GM18505 (cell line): ENCODE measurements at regions not wholly inside any gene's neighbourhood (a gene's known extent, or its start where the extent isn't known, plus 50 kb on each side); places are given as distances from the start of the nearest gene placed in this dataset.

Experiments
- ATAC-seq: cut with Tn5 transposase; IDR thresholded peaks from one replicate; pipeline ENCODE4 v1.9.1; 2021; ENCODE audit not compliant: unreplicated experiment
- POLR2A ChIP-seq: IDR thresholded peaks from 4 replicates; pipeline ENCODE4 v1.6.1; 2011; ENCODE audit warnings: borderline replicate concordance; ENCODE audit not compliant: insufficient read depth, insufficient read length; ENCODE audit errors: extremely low read depth

- no peak for ATAC-seq
- TF ChIP-seq POLR2A: no peak
Observed at GRCh38 chr3:181660337-181660736, 51.4 kb upstream of the SOX2 start.

GRCh38 chr3:181637456-181637855 is 74.3 kb upstream of the SOX2 start:
- TF ChIP-seq POLR2A: no peak
- no peak for ATAC-seq

- TF ChIP-seq POLR2A: no peak
- ATAC-seq: no peak
Observed at GRCh38 chr3:181637056-181637455, 74.7 kb upstream of the SOX2 start.

- no peak for ATAC-seq
- no peak for TF ChIP-seq POLR2A
Observed at GRCh38 chr3:181635141-181635540, 76.6 kb upstream of the SOX2 start.

GRCh38 chr3:181633556-181633955 is 78.2 kb upstream of the SOX2 start:
- TF ChIP-seq POLR2A: no peak
- ATAC-seq: no peak

DNA sequence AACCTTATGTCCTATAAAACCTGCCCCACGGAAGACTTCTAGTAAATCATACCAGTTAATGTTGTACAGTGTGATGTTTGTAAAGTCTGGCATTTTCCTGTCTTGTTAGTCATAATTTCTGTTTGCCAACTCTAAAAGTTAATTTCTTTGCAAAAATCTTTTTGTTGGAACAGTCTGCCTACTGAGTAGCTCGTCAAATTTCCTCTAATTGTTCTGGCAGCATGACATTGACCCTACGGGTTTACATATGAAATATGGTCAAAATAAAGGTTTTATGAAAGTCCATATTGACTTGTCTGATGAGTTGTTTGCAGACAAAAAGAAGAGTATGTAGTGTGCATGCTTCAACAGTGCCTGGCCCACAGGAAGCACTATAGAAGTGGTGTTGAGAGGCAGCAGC is 79.8 kb upstream of the SOX2 start:
- no peak for TF ChIP-seq POLR2A
- no peak for ATAC-seq

DNA sequence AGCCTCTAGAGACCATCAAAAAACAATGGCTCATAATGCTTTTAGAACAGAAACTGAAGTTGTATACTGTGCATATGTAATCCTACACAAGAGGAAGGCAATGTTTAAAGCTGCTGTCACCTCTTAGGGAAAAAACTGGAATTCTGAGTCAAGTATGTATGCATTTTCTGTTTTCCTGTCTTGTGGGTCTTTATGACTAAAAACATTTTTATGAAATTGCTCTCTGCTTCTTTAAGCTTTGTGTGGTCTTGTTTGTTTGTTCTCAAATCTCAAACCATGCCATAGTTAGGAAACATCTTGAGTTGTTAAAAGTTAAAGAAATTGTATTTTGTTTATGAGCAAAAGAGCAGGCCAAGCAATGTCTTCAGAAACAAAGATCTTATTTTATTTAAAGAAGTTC is 80.9 kb upstream of the SOX2 start:
- ATAC-seq: no peak

GRCh38 chr3:181629711-181630110 is 82.0 kb upstream of the SOX2 start:
- no peak for TF ChIP-seq POLR2A
- no peak for ATAC-seq

More for the DNA sequence above, 80.9 kb upstream of the SOX2 start:
- TF ChIP-seq POLR2A: no peak

DNA sequence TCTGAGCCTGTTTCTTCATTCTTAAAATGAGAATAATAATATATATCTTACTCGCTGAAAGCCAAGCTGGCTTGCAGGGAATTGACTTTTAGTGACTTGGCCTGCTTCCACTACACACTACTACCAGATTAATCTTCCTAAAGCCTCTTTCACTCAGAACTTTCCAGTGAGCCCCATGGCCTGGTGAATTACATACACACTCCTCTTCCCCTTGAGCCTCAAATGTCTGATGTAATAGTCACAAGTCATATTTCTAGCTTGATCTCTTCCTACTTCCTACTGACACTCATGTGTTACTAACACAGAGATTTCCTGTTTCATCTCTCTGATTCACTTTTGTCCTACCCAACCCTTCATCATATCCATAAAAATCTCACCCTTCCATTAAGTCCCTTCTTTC is 82.7 kb upstream of the SOX2 start:
- no peak for ATAC-seq
- TF ChIP-seq POLR2A: no peak

- no peak for ATAC-seq
- no peak for TF ChIP-seq POLR2A
Observed at GRCh38 chr3:181628384-181628783, 83.3 kb upstream of the SOX2 start.

- no peak for TF ChIP-seq POLR2A
- no peak for ATAC-seq
Observed at GRCh38 chr3:181626036-181626435, 85.7 kb upstream of the SOX2 start.

DNA sequence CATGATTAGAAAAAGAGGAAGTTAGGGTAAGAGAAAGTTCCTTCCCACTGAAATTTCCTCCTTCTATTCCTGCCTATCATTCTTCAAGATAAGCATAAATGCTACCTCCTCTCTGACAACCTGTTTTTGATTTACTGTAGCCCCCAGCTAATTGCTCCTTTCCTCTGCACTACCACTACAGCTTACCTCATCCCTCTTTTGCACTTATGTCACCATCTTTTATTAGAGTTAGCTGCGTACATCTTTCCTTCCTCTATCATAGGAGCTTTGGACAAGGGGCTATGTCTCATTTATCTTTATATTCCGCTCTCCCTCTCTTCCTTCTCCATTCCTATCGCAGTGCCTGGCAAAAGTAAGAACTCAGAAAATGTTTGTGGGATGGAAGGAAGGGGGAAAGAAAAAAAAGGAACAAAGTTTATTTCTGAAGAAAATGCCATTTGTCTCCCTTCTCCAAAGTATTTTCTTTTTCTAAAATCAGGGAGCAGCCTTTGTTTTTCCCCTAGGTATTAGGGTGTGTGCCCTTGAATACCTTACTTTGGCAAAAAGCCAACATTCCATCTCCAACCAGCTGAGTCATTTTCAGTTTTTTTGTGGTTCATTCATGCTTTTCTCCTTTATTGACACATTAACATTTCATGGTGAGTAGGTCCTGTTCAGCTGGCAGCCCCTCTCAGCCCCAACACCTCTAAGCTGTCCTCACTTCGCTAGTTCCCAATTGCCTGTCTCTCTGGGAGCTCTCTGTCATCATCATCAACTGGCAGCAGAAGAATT is 87.6 kb upstream of the SOX2 start:
- ATAC-seq: no peak
- TF ChIP-seq POLR2A: no peak

- ATAC-seq: no peak
- no peak for TF ChIP-seq POLR2A
Observed at GRCh38 chr3:181622365-181622764, 89.4 kb upstream of the SOX2 start.

DNA sequence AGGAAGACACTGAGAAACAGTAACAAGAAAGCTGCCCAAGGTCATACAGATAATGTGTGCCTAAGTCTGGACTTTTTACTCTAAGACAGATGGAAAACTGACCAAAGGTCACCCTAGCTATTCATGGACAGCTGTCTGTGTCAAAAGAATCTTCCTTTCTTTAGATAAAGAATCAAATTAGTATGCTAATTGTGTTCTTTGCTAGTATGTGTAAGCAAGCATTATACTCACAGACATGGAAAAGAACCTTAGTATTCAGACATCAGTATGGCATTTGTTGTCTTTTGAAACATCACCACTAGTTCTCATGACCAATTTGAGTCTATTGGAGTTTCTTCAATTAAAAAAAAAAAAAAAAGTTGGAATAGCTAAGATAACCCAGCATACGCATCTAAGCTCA is 91.8 kb upstream of the SOX2 start:
- no peak for ATAC-seq
- TF ChIP-seq POLR2A: no peak

DNA sequence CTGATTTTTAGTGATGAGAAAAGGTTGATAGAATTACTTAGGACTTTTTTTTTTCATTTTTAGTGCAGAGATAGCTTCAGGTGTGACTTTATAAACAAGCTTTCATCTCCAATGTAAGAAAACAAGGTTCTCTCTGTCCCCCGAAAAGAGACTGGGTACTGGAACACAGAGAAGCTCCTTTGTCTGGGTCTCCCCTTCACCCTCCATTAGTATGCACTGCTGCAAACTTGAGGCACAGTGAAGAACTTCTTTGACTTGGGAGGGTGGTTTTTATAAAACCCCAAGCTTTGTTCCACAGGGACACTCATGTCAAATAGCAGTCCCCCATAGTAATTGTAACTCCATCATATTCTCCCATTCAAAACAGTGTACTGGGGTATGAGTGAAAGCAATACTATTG is 93.5 kb upstream of the SOX2 start:
- no peak for ATAC-seq
- TF ChIP-seq POLR2A: no peak
